RKO (cell line): ENCODE measurements at regions not wholly inside any gene's neighbourhood (a gene's known extent, or its start where the extent isn't known, plus 50 kb on each side); places are given as distances from the start of the nearest gene placed in this dataset.
A peak's percentile ranks its signal among the peaks of the same experiment; 100 is the strongest.

Experiments used
- DNase-seq: peaks from one replicate; pipeline ENCODE4 v3.0.0-alpha.2; 2016; ENCODE audit warnings: low spot score

DNA sequence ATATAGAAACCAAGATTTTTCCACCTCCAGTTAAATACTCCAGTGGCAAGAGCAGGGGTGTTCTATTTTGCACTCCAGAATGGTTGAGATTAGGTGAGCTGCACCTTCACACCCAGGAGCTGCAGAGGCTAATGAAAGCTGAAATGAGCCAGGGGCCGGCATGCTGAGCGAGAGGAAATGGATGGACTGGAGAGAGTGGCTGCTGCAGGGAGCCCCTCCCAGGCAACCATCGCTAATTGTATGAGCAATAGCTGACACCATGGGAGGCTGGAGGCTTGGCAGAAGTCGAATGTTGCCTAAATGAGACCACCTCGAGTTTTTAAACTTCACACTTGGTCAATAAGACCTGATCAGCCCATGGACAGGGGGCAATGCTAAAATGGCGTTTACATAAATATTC is 301.8 kb upstream of the TMPO start:
- no peak for DNase-seq

DNA sequence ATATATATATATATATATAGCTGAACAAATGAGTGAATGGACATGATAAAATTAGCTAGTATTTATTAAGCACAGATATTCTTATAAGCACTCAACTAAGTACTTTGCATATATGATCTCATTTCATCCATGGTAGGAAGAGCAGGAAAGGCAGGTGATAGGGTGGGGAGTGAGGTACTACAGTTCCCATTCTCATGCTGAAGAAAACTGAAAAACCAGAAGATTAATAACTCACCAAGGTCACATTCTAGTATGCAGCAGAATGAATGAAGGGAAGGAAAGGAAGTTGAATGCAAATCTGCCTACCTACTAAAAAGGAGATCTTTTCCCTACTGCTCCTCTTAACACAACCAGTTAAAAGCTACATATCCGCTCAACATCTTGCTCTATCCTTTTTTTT is 298.1 kb upstream of the TMPO start:
- DNase-seq = no peak

- DNase-seq = no peak
Observed at GRCh38 chr12:98220636-98221035, 294.8 kb upstream of the TMPO start.

DNA sequence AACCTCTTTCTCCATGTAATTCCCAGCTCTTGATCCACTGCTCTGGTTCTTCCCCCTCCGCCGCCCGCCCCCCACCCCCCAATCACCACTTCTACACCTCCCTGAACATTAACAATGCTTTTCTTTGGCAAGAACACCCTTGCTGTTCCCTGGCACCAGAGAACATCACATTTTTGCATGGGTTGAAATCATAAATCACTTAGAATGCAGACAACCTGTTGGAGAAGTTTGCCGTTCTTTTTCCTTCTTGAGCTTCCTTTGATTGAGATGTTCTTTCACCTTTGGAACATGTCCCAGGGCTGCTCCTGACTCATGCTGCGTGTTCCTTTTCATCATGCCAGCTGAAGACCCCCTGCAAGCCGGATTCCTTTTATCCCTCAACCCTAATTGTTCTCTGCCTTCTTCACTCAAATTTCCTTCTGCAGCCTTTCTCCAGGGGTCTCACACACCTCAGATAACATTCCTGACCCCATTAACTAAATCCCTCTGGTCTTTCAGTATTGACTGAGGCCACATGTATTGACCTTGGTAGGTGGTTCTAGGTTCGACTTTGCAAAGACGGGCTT is 294.1 kb upstream of the TMPO start:
- no peak for DNase-seq

DNA sequence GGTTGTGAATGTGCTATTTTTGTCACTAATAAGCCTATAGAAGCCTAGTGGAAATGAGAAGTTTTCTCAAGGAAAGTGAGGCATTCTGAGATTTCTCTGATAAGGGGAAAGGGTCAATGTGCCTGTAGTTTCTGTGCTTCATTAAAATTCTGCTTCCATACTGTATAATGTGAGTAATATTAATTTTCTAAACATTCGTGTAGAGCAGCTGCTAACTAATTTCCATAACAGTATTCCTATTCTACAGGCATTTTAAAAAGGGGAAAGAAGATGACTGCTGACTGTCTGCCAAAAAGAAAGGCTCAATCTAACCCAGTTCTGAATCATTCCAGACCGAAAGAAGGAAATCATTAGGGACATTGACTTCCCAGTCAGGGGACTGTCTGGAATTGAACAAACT is 293.3 kb upstream of the TMPO start:
- no peak for DNase-seq

GRCh38 chr12:98224584-98225221 is 290.7 kb upstream of the TMPO start:
- no peak for DNase-seq

GRCh38 chr12:98227162-98227561 is 288.2 kb upstream of the TMPO start:
- DNase-seq = peak; percentile 25

GRCh38 chr12:98228683-98229539 is 286.5 kb upstream of the TMPO start:
- DNase-seq = no peak

DNA sequence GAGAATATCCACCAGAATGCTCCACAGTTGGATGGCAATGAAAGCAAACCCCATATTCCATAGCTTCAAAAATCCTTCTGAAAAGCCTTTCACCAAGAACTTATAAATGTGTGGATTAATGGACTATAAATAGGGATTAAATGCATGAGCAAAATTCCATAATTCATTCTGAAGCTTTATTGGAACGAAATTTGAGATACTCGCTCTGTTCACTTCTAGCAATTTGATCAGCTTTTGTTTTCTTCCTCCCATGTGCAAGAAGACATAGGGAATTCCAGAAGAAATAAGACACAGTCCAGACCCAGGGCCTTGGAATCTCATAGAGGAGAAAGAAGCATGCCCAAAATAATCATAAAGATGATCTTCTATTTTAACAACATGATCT is 285.9 kb upstream of the TMPO start:
- DNase-seq = no peak

GRCh38 chr12:98232753-98233390 is 282.5 kb upstream of the TMPO start:
- no peak for DNase-seq

GRCh38 chr12:98235301-98235700 is 280.1 kb upstream of the TMPO start:
- no peak for DNase-seq

DNA sequence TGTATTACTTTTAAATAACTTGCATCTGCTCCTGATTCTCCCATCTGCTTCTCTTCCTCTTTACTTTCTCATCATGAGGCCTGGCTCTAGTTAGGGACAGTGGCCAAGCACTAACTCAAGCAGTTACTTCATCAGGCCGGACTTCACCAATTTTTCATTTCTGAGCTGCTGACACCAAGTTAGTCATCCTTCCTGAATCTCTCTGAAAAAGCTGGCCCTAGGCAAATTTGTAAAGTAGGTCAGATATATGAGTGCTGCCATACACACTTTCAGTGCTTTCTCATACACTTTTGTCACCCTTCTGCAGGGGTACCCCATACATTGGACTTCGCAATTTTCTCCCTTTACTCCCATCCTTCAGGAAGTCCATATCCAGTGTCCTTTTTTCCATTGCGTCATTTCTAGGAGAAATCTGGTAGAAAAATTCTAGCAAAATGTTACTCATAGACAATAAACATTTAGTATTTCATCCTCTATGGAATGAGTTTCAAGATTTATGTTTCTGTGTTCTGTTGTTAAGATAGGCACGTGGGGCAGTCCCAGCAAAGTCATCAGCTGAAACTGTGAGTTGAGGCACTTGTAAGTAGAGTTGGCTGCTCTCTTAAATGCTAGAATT is 276.8 kb upstream of the TMPO start:
- DNase-seq = peak; percentile 36

DNA sequence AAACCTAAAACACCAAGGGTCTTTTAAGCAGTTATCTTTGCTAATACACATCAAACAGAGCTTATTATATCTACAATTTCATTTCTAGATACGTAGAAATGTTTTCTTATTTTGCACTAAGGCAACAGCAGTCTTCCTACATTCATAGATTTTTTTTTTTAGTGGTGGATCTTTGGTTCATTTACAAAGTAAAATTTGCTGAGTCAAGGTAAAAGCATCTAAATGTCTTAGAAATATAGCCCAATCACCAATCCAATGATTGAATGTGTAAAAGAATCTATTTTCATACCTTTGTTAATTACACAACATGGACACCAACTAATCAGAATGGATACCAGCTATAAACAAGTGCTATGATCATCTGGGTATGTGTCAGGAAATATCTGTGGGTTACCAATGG is 272.2 kb upstream of the TMPO start:
- no peak for DNase-seq

- DNase-seq = no peak
Observed at GRCh38 chr12:98244136-98244535, 271.3 kb upstream of the TMPO start.

DNA sequence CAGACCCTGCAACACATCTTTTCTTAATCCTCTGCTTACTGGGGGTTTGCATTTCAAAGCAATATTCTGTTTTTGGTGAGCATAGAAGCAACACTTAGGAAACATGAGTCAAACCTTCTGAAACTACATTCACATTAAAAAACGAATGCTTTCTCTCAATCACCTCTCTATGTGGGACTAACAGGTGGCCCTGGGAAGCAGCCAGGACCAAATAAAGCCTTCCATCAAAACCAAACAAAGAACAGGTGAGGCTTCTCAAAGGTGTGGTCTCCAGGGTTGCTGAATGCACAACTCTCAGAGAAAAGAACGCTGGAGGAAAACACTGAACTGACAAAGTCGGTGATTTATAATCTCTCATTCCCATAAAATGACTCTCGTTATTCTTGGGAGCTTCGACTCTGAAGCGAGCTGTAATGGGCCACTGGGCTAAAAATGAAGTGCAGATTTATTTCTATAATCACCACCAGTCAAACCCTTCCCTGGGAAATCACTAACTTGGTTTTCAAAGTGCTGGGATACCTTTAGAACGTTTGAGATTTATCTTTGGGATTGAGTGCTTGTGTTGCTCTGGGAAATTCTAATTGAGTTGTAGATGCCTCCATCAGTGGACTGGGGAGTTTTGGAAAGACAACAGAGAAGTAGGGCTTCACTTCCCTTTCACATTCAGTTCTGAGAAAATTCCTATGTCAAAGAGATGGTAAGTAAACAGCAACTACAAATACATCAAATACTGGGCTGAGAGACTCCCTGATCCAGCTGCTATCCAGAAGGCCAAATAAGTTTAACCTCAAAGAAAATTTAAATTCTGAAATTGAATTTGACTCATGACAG is 262.0 kb upstream of the TMPO start:
- DNase-seq = no peak

- no peak for DNase-seq
Observed at GRCh38 chr12:98256830-98257229, 258.6 kb upstream of the TMPO start.

DNA sequence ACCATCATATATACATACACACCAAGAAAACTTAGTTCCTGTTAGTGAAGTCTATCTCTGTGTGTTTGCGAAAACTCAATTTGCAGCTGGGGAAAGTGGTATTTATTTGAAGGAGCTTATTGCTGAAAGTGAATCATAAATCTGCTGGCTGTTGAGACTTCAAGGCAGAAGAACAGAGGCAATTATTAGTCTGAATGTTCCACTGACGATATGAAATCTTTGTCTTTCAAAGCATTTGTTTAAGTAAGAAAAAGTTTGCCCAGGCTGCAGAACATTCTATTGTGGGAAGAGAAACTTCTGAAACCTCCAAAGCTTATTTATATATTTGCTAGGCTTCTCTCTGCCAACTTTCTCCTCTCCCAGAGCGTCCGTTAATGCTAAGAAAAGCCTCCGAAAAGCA is 255.7 kb upstream of the TMPO start:
- DNase-seq = no peak

GRCh38 chr12:98260276-98260675 is 255.1 kb upstream of the TMPO start:
- DNase-seq = no peak

GRCh38 chr12:98262902-98263301 is 252.5 kb upstream of the TMPO start:
- no peak for DNase-seq

DNA sequence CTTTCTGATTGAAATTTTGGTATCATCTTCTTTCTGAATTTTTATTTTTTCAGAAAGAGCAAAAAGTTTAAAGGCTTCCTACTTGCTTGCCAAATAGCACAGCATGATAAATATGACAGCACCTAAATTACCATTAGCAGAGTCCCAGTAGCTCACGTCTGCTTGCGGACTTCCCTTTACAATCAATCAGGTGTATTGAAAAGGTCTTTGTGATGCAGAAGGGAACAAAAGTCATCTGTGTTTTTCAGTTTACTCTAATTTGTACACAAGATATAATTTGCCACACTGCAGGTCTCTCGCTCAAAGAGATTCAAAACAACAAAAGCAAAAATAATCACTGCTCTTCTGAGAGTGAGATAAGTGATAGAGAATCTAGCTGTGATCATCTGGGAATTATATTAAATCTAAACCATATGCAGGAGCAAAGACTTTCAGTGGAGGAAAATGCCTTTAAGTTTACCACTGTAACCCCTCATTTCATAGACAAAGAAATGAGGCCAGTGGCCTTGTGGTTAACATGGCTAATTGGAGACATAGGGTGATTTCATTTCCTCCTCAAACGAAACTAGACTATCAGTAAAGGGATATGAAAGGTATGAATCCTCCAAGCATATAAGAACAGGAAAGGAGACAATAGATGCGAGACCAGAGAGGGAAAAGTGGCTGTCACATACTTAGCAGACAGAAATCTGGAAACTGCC is 240.8 kb upstream of the TMPO start:
- no peak for DNase-seq

DNA sequence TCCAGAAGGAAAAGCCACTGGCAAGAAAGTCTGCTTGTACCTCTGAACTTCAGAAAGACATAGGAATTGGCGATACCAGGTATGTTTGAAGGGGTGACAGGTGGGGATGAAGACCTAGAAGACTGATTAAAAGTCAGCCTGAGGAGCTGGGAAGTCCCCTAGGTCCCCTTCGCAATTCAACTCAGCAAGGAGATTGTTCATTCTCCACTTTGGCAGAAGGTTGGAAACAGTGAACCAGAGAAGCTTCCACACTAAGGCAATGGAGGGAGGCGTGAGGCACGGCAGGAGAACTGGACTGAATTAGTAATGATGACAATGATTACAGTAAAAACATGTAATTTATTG is 240.3 kb upstream of the TMPO start:
- no peak for DNase-seq
